Right renal cortex interstitium (tissue), 3 donors: ENCODE measurements at regions not wholly inside any gene's neighbourhood (a gene's known extent, or its start where the extent isn't known, plus 50 kb on each side); places are given as distances from the start of the nearest gene placed in this dataset.

Experiments
- DNase-seq, 3 donors: peaks; one replicate each; pipeline ENCODE4 v3.0.0-alpha.2; 2013; ENCODE audit warnings: low read depth in 3 of 3, low spot score in 2 of 3

GRCh38 chr5:123811831-123812230 lies 299.9 kb downstream of the CSNK1G3 start:
- no peak for DNase-seq

- no peak for DNase-seq
Observed at GRCh38 chr5:123810746-123811340, 298.9 kb downstream of the CSNK1G3 start.

GRCh38 chr5:123810253-123810652 lies 298.3 kb downstream of the CSNK1G3 start:
- DNase-seq: no peak

GRCh38 chr5:123809594-123810221 lies 297.7 kb downstream of the CSNK1G3 start:
- DNase-seq: no peak

- DNase-seq: no peak
Observed at GRCh38 chr5:123808461-123809380, 296.7 kb downstream of the CSNK1G3 start.

- DNase-seq: no peak
Observed at GRCh38 chr5:123807177-123807945, 295.4 kb downstream of the CSNK1G3 start.

- DNase-seq: no peak
Observed at GRCh38 chr5:123806644-123807043, 294.7 kb downstream of the CSNK1G3 start.

GRCh38 chr5:123805300-123805699 lies 293.3 kb downstream of the CSNK1G3 start:
- no peak for DNase-seq

- DNase-seq: no peak
Observed at GRCh38 chr5:123803359-123803758, 291.4 kb downstream of the CSNK1G3 start.

GRCh38 chr5:123802298-123802951 lies 290.4 kb downstream of the CSNK1G3 start:
- DNase-seq: no peak

- DNase-seq: no peak
Observed at GRCh38 chr5:123800640-123801039, 288.7 kb downstream of the CSNK1G3 start.

- no peak for DNase-seq
Observed at GRCh38 chr5:123795688-123796087, 283.7 kb downstream of the CSNK1G3 start.

GRCh38 chr5:123790226-123790625 lies 278.2 kb downstream of the CSNK1G3 start:
- no peak for DNase-seq

- DNase-seq: no peak
Observed at GRCh38 chr5:123787635-123788034, 275.7 kb downstream of the CSNK1G3 start.

- no peak for DNase-seq
Observed at GRCh38 chr5:123787136-123787535, 275.2 kb downstream of the CSNK1G3 start.

- no peak for DNase-seq
Observed at GRCh38 chr5:123786411-123786810, 274.4 kb downstream of the CSNK1G3 start.

- no peak for DNase-seq
Observed at GRCh38 chr5:123785162-123786071, 273.4 kb downstream of the CSNK1G3 start.

GRCh38 chr5:123783421-123783820 lies 271.4 kb downstream of the CSNK1G3 start:
- no peak for DNase-seq

GRCh38 chr5:123778641-123779040 lies 266.7 kb downstream of the CSNK1G3 start:
- DNase-seq: no peak
